D341Med (cell line): ENCODE measurements at regions not wholly inside any gene's neighbourhood (a gene's known extent, or its start where the extent isn't known, plus 50 kb on each side); places are given as distances from the start of the nearest gene placed in this dataset.

Experiments
- DNase-seq: peaks from one replicate; pipeline ENCODE4 v3.0.0; 2012; ENCODE audit warnings: low spot score

DNA sequence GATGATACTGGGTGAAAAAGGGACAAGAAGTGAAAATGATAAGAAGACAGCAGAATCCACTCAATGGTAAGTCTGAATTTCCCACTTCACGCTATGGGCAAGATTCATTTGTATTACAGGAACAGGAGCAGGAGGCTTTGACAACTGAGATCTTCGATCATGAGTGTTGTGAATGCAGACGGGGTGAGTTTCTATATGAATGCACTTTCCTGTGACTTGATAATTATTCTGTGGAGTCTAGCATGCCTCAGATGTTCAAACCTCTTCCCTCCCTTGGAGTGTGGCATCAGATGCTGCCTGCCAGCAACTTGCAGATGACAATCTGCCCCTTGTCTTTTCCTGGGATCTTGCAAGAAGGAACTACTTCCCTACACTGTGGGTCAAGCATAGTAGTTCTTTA, 225.4 kb downstream of the HLX start:
- no peak for DNase-seq

DNA sequence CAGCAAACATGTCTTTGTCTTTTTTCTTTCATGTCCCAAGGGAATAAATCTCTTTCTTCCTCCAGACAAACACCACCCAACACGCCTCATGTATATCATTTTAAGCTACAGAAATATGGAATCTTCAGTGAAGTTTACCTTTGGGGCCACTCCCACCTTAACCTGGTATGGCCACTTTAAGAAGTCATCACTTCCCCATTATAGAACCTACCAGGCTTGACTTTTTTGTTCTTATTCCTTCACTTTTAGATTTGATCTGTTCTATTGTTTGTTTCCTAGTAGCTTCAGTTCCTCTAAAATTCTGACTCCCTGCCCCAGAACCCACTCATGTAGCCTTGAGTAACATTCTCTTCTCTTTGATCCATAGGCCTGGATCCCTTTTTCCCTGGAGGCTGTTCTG, 226.3 kb downstream of the HLX start:
- no peak for DNase-seq

DNA sequence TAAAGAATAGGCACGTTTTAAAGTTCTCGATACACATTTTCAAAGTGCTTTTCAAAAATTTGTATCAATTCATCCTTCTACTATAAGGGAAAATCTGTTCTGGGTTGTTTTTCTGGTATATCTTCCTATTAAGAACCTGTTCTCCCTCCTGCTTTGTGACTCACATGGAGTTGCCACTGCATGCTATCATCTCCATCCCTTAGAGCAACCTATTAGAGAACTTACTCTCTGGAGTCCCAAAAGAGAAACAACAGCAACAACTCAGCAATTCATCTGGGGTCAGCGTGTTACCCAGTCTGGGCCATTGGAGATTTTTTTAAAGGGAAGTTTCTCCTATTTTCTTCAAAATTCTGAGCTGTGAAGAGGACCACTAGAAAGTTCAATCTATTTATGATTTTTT, 227.4 kb downstream of the HLX start:
- DNase-seq, result no peak

DNA sequence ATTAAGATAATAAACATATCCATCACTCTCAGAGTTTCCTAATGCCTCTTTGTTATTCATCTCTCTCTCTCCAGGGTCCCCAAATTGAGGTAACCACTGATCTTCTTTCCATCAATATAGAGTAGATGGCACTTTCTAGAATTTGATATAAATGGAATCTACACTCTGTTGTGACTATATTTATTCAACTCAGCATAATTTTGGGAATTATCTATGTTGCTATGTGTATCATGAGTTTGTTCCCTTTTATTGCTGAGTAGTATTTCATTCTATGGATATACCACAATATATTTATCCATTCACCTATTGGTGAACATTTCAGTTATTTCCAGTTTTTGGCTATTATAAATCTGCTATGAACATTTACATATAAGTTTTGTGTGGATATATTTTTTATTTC, 230.7 kb downstream of the HLX start:
- DNase-seq, result no peak

DNA sequence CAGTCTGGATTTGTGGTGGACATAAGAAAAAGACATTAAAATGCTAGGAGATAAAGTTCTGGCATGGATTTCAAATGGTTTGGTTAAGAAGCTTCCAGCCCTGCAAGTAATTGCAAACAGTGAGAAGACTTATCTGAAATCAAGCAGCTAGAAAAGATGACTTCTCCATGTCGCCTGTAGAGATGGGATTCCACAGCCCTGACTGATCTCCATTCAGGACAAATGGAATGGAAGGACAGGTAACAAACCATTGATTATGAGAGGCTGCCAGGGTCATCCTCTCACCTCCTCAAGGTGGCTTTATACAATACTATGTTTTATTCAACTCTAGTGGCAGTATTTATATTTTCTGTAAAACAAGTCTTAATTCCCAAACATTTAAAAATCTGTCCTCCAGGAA, 237.9 kb downstream of the HLX start:
- DNase-seq, result no peak

DNA sequence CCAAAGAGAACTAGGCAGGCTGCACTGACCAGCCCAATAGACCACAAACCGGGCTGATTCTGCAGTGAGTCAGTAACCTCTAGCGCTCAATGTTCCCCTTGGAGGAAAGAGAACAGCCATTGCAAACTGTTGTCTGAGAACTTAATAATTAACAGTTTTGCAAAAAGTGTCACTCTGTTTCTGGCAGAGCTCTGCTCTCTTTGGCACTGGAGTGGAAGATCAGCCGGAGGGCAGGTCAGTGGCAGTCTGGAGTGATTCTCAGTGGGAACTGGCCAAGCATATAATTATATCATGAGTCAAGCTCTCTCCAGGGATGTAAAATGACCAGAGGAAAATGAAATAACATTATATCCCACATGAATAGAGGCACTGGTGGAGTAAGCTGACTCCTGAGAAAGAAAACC, 238.3 kb downstream of the HLX start:
- no peak for DNase-seq

DNA sequence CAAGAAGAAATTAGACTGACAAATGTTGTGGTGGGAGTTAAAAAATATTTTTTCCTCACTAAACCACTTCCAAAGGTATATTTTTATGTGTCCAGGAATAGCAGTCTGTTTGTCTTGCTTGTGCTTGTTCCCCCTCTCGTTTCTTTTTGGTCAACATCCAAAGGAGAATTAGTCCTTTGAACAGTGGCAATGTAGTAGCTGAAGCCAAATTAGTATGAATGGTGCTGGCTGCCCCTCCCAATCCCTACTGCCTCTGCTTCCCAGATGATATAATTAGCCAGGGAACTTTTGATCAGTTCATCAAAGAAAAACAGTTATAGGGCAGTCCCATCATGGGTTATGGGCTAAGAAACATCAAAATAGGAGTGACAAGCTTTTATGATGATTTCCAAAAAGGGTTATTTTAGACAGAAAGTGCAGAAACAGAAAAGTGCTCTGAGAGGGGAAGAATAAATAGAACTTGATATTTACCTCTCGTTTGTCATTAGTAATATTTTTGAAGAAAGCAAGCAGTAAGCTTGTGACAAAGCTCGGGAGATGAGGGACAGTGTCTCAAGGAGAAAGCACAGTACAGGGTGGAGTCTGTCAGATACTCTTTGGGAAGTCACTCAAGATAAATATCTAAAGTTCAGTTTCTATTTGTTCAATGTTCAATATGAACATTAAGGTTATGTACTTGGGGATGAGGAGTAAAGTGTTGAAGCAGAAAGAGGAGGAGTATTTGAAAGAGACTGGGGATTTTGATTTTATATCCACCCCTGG, 239.1 kb downstream of the HLX start:
- no peak for DNase-seq

DNA sequence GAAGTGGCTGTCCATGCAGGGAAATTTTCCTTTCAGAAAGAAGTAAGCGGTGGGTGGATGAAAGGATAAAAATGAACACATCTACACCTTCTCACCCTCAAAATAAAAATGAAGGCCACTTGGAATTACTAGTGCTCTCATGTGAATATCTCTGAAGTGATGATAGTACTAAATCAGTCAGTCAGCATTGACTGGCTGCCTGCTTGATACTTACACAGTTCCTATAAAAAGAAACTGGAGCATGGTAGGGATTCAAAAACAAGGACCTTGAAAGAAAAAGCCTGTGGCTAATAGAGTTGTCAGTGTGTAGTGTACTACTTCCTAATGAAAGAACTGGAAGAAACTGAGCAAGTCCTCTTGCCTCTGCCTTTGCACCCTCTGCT, 239.7 kb downstream of the HLX start:
- no peak for DNase-seq

DNA sequence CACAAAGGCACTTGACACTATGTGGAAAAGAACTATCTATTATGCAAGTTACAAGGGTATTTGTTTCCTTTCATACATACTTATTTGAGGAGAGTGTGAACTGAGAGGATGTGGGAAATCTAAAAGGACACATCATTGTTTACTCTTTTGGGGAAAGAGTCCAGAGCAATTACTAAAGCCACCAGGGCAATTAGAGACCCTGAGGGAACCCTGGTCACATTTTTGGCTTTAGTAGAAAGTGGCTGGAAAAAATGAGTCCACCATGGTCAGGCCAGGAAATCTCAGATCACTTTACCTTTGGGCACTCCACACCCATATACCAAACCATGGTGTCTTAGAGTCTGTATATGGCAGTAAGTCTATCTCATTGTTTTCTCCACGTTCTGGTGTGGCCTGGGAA, 243.3 kb downstream of the HLX start:
- DNase-seq, result no peak

DNA sequence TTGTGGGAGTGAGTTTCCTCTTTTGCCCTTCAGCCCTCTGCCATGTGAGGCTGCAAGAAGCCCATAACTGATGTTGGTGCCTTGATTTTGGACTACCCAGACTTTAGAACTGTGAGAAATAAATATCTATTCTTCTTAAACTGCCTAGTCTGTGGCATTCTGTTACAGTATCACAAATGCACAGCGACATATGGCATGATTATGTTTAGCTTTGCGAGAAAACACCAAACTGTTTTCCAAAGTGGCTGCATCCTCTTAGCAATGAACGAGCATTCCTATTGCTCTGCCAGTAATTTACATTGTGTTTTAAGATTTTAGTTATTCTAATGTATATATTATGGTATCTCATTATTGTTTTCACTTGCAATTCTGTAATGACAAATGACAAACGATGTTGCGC, 246.7 kb downstream of the HLX start:
- DNase-seq, result no peak

DNA sequence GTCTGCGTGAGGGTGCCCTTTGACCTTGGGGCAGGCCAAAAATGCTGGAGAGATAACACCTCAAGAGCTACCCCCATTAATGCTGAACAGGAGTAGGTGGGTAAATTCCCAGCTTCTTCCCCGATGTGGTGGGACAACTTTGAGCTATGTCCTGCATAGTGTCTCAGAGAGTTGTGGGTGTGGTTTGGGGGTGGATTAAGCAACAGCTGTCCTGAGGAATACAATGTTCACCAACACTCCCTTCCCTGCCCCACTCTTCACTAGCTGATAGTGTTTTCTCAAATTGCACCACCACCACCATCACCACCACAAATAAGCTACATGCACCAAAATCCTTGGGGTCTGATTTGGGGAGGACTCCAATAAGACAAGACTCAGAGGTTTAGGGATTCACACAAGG, 258.4 kb downstream of the HLX start:
- DNase-seq, result no peak

DNA sequence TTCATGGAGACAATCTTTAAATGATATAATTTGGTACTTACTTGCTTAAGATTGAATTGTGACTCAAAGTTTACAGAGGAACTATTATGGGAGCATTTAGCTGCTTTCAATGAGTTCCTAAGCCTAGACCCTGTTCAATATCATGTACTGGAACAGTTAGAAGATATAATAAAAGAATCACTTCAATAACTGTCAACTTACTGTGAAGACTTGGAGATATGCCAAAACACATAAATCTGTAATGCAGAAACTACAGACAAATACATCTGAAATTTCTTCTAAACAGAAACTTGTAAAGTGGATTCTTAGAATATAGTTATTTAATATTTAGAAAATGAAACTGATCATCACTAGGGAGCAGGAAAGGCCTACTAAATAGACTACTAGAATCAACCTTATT, 259.3 kb downstream of the HLX start:
- no peak for DNase-seq

DNA sequence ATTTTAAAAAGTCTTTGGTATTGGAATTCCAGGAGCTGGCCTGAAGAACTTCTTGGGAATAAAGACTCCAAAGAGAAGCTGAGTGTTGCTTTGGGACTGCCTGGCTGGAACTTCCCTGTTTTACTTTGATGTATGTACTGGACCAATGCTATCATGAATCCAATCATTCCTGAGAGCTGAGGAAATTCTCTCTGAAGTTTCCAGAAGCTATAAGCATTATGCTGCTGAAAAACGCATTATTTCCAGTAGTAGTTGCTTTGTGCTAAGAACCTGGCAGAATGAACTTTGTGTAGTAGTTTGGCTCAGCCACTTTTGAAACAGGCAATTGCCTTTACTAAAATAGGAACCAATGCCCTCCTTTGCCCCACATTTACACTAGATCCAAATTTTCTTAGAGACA, 260.7 kb downstream of the HLX start:
- no peak for DNase-seq

DNA sequence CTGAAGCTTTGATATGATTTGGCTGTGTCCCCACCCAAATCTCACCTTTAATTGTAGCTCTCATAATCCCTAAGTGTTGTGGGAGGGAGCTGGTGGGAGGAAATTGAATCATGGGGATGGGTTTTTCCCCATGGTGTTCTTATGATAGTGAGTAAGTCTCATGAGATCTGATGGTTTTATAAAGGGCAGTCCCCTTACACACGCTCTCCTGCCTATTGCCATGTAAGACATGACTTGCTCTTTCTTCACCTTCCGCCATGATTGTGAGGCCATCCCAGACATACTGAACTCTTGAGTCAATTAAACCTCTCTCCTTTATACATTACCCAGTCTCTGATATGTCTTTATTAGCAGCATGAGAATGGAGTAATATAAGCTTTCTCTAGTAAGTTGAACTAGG, 261.9 kb downstream of the HLX start:
- no peak for DNase-seq

DNA sequence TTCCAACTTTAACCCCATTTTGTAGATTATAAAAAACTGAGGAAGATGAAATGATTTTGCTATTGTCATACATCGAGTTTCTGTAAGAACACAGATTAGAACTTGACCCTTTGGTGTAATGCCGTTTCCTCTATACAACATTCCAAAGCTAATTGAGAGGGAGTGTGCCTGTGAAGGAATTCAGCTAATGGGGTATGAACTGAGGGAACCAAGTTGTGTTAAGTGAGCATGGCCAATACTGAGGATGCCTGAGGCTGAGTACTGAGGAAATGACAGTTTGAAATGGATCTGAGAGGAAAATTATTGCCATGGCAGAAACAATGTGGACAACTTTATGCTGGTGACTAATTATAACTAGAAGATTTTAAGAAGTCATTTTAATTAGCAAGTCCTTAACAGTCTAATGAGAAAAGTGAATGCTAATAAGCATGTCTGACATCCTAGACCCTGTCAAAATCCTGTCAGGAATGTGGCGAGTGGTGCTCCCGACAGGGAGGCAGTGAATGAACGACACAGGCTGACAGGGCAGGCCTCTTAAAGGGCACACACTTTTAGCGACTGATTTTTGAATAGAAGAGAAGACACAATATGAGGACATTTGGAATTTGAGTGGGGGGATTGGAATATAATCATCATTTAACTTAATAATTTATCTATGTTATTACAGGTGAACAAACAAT, 262.5 kb downstream of the HLX start:
- no peak for DNase-seq

DNA sequence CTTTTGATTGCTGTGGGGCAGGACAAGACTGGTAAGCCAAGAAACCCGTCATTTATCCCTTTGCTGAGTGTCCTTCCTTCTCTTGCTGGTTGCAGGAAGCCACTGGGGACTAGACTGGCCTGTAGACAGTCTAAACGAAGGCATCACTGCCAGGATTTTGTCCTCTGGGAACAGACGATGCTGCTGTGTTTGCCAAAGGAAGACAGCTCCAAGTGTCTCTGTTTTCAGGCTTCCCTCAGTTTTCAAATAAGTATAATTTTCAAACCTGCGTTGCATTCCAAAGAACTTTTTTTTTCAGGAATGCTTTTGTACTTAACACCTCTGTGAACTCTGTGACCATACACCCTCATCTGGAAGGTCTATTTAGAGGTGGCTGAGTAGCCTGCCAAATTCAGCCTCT, 269.4 kb downstream of the HLX start:
- DNase-seq, result no peak

DNA sequence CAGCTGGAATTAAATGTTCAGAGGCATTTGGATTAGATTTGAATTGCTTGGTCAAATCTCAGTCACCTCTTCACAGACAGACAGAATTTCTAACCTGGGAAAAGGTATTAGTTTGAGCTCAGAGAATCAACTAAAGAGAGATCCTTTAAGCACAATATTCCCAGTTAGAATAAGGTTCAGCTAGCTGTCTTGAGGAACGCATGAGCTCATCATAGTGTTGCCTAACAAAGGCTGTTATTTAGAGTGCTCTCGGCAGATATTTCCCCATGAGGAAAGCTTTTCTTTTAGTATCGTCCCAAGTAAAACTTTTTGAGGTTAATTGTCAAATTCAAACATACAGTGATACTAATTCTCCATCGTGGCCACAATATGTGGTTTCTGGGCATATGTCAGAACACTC, 269.9 kb downstream of the HLX start:
- DNase-seq, result no peak

DNA sequence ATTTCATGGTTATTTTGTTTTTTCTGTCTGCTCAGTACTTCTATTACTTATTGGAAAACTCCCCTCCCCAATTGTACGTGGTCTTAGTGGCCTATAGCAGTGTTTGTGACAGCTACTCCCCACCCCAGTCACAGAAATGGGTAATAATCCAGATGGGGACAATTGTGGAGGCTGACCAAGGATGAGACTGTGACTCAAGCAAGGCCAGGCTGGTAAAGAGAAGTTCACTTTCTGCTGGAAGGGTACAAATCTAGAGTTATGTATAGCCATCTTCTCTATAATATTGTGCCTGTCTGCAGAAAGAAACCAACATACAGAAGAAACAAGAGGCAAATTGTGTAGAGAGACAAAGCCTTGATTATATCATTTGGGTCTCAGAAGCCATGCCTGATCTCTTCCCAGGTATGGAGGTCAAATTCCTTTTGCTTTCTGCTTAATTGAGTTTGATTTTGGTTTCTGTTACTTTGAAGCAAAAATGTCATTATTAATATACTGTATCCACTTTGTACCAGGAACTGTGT, 270.4 kb downstream of the HLX start:
- DNase-seq, result no peak

DNA sequence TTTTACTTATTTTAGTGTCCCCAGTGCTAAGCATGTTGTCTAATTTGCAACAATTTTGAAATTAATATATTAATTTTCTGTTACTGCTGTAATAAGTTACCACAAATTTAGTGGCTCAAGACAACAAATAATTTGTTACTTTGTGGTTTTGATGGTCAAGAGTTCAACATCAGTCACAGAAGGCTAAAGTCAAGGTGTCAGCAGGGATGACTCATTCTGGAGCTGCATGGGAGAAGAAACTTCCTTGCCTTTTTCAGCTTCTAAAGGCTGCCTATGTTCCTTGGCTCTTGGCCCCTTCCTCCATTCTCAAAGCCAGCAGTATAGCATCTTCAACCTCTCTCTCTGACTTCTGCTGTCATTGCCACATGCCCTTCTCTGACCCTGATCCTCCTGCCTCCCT, 271.8 kb downstream of the HLX start:
- no peak for DNase-seq

DNA sequence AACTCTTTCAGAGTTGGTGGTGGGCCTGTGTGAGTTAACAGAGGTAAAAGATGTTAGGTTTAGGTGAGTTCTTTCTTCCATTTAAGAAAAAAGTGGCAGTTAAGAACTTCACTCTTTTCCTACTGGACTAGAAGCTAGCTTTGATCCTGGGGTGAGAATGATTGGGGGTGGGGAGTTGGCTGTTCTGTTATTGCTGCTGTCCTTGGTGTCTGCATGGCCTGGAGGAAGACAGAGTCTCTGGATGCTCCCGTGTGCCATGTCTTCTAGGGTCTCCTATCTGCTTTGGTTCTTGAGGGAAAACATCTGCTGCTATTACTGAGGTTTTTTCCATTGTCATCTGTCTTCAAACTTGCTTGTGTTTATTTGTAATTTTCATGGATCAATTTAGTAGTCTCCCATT, 275.7 kb downstream of the HLX start:
- no peak for DNase-seq

DNA sequence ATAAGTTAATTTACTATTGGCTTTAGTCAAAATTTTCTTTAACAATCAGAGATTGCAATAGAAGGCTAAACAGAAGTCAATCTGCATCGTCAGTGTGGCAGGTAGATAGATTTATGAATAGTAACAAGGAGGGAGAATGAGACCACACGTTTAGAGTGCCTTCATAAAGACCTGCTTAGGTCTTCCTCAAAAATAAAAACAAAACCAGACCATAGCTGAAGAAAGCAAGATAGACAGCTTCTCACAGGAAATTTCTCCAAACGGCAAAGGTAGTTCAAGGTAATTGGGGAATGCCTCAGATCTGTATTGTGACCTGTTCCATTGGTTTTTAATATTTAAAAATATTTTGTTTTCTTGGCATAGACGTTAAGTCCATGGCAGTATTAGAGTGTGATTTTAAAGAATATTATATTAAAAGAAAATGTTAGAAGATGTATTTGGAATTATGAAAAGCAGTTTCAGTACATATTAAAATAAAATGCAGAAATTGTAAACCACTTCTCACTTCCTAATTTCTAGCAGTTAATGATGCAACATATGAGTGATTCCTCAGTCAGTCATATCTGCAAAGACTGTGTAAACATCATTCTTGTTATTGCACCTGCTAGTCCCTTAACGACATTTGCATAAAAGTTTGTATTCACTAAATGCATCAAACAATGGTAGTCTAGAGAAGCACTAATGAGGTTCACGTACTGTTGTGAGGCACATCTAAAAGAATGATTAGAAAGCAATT, 278.0 kb downstream of the HLX start:
- DNase-seq, result no peak

DNA sequence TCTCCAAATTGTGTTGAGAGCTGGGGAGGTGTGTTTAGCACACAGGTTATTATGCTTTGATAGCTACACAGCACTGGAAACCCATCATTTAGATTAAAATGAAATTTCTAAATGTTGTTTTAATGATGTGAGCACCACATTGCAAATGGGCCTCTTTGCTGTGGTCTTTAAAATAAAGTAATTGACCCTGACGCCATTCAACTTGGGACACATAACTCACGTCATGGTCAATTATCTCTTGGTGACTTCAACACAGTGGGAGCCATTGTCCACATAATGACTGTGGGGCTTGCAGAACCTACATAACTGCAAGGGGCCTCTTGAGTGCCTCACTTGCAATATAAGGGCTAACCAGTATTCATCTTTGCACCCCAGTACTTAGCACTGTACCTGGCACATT, 280.4 kb downstream of the HLX start:
- DNase-seq, result no peak

DNA sequence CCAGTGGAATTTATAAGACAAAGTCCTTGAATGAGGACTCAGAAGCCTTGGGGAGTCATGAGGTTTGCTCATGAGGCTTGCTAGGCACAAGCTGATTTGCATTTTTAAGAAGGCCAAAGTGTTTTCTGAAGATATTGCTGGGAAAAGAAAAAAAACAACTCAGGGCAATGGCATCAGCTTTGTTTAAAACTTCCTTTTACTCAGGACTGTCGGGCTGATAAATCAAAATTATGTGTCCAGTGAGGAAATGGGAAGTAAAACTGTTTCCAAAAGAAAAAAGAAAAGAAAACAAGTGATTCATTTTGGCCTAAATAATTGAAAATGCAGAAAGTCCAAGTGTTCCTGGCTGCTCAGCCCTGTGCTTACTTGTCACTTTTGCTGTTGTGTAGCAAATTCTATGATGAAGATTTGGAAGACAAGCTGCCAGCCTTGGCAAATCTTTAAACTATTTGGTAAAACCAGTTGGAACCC, 282.4 kb downstream of the HLX start:
- DNase-seq, result no peak
